SK-N-SH (cell line): ENCODE measurements at regions not wholly inside any gene's neighbourhood (a gene's known extent, or its start where the extent isn't known, plus 50 kb on each side); places are given as distances from the start of the nearest gene placed in this dataset.

Source experiments
- ELF1 ChIP-seq: IDR thresholded peaks from 2 replicates; pipeline ENCODE4 v1.4.0; 2012
- EP300 ChIP-seq, 2 experiments: IDR thresholded peaks; 2 replicates each; pipeline versions ENCODE4 v1.4.0 to v1.6.1; 2012; ENCODE audit warnings: borderline replicate concordance in 1 of 2, low read depth in 1 of 2, low read length in 1 of 2
- FOSL2 ChIP-seq: IDR thresholded peaks from 2 replicates; pipeline ENCODE4 v1.4.0; 2012; ENCODE audit warnings: low read depth, mild to moderate bottlenecking, moderate library complexity, borderline replicate concordance
- JUND ChIP-seq: IDR thresholded peaks from 2 replicates; pipeline ENCODE4 v1.4.0; 2012
- MEF2A ChIP-seq: IDR thresholded peaks from 2 replicates; pipeline ENCODE4 v1.4.0; 2012; ENCODE audit warnings: low read depth, borderline replicate concordance
- NRF1 ChIP-seq: IDR thresholded peaks from 2 replicates; pipeline ENCODE4 v1.6.1; 2012; ENCODE audit warnings: low read depth, mild to moderate bottlenecking, low read length
- POLR2AphosphoS5 ChIP-seq: IDR thresholded peaks from 2 replicates; pipeline ENCODE4 v1.6.1; 2012; ENCODE audit warnings: low read depth, low read length
- RFX5 ChIP-seq: IDR thresholded peaks from 2 replicates; pipeline ENCODE4 v1.6.1; 2012; ENCODE audit warnings: mild to moderate bottlenecking, improper control_type of control experiment, low read length
- SIN3A ChIP-seq: IDR thresholded peaks from 2 replicates; pipeline ENCODE4 v1.6.1; 2012; ENCODE audit warnings: low read depth, mild to moderate bottlenecking, low read length, moderate library complexity, borderline replicate concordance
- TAF1 ChIP-seq: IDR thresholded peaks from 2 replicates; pipeline ENCODE4 v1.6.1; 2012; ENCODE audit warnings: low read depth, mild to moderate bottlenecking, low read length, moderate library complexity, borderline replicate concordance
- YY1 ChIP-seq: IDR thresholded peaks from 2 replicates; pipeline ENCODE4 v1.4.0; 2012; ENCODE audit warnings: low read depth, mild to moderate bottlenecking
- TF ChIP-seq, protein P1 (sequence below): fragments of 200-600 bp; sonication (generic); IDR thresholded peaks from 2 replicates; pipeline ENCODE4 v1.6.1; 2017; ENCODE audit warnings: antibody characterized with exemption, mild to moderate bottlenecking, moderate library complexity
- TF ChIP-seq, protein P2 (sequence below): IDR thresholded peaks from 2 replicates; pipeline ENCODE4 v1.4.0; 2012; ENCODE audit warnings: low read depth

DNA sequence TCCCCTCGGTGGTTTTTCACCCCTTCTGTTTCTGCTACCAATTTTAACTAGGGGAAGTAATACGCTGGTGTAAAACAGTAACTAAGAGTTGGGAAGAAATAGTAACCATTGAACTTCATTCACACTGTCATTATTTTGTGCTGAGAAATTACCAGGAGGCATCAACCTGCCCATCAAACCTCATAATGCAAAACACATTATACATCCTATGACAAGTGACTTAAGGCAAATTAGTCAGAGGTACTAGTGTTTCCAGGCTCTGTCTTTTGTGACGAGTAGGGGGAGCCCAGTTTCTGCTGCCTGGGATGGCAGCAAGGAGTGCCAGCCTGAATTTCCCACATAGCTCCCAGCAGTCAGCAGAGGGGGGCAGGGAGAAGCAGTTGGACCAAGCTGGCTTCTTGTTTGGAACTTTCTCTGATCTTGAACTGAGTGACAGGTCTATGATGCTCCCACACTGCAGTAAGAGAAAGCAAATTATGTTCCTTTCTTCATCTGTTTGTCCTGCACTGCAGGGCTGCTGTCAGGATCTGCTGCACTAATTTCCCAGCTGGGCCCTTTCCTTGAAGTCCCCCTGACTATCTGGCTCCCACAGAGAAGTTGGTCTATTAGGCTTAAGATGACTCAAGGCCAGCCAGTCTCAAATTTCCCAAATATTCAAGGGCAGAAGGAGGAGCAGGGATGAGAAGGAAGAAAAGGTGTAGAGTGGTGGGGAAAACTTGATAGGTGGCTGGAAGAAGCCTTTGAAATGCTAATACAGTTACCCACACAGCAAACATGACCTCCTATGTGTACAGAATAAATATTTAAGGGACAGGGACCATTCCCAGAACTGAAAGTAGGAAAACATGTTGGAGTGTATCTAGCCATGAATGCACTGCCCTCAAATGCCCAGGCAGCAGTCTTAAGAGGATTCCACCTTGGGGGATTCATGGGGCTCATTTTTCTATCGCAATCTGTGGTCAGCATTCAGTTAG is 322.8 kb downstream of the SEC16B start:
- no peak for TF ChIP-seq ELF1
- TF ChIP-seq MEF2A, result no peak
- TF ChIP-seq POLR2AphosphoS5, result no peak
- no peak for TF ChIP-seq TAF1
- no peak for TF ChIP-seq SIN3A
- TF ChIP-seq YY1, result no peak
- TF ChIP-seq RFX5, result no peak
- TF ChIP-seq JUND, result no peak
- no peak for TF ChIP-seq FOSL2
- no peak for TF ChIP-seq EP300 (IDR thresholded peaks at IDR 0.05; ENCODE audit: borderline replicate concordance in 1 of 2, low read depth in 1 of 2, low read length in 1 of 2)
- TF ChIP-seq, protein P1, sequence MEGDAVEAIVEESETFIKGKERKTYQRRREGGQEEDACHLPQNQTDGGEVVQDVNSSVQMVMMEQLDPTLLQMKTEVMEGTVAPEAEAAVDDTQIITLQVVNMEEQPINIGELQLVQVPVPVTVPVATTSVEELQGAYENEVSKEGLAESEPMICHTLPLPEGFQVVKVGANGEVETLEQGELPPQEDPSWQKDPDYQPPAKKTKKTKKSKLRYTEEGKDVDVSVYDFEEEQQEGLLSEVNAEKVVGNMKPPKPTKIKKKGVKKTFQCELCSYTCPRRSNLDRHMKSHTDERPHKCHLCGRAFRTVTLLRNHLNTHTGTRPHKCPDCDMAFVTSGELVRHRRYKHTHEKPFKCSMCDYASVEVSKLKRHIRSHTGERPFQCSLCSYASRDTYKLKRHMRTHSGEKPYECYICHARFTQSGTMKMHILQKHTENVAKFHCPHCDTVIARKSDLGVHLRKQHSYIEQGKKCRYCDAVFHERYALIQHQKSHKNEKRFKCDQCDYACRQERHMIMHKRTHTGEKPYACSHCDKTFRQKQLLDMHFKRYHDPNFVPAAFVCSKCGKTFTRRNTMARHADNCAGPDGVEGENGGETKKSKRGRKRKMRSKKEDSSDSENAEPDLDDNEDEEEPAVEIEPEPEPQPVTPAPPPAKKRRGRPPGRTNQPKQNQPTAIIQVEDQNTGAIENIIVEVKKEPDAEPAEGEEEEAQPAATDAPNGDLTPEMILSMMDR, result no peak
- TF ChIP-seq, protein P2, sequence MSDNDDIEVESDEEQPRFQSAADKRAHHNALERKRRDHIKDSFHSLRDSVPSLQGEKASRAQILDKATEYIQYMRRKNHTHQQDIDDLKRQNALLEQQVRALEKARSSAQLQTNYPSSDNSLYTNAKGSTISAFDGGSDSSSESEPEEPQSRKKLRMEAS, result no peak
- TF ChIP-seq NRF1, result no peak
